ENCODE measurements at regions not wholly inside any gene's neighbourhood (a gene's known extent, or its start where the extent isn't known, plus 50 kb on each side); places are given as distances from the start of the nearest gene placed in this dataset.
"Not testable (repeated sequence)": the region's sequence is repeated elsewhere in the genome, so short reads cannot be mapped to it uniquely, and the experiment has no call there.

DNA sequence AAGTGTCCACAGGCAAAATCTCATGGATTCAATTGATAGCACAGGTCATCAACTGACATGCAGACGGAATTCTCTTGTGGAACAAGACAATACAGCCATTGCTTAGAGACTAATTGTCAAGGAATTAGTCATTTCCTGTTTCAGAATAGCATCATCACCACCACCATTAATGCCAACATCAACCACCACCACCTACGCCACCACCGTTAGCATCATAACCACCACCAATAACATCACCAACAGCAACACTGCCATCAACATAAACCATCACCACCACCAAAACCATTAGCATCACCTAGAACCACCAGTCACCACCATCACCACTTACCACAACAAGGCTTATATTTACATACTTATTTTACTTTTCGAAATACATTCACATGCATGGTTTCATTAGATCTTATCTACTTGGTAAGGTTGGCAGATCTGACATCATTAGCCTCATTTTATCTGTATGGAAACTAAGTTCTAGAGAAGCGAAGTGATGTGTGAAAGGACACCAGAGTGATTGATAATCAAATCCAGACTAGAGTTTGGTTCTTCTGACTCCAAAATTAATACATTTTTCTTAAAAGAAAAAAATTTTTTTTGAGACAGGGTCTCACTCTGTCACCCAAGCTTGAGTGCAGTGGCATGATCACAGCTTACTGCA lies 2733.8 kb upstream of the TPTE start:
- H3K4me2 ChIP-seq; DNase-seq (ENCODE audit: low read depth in 1 of 2, low spot score in 1 of 2); CTCF ChIA-PET; FAIRE-seq; H3K9me3 ChIP-seq; H3K27ac ChIP-seq; ATAC-seq; H3K4me3 ChIP-seq; POLR2A ChIA-PET; H3K4me1 ChIP-seq: not testable (repeated sequence)
- WGBS (ENCODE audit: missing lambda C conversion rate) = no CpG with 5 or more reads among the region's 5 CpGs

GRCh38 chr21:7793797-7794196 lies 2727.6 kb upstream of the TPTE start:
- no CpG with 5 or more reads among the region's 4 CpGs for WGBS (ENCODE audit: missing lambda C conversion rate)
- H3K9me3 ChIP-seq; FAIRE-seq; H3K27ac ChIP-seq; ATAC-seq; H3K4me3 ChIP-seq; CTCF ChIA-PET; POLR2A ChIA-PET; DNase-seq (ENCODE audit: low read depth in 1 of 2, low spot score in 1 of 2); H3K4me1 ChIP-seq; H3K4me2 ChIP-seq: not testable (repeated sequence)

DNA sequence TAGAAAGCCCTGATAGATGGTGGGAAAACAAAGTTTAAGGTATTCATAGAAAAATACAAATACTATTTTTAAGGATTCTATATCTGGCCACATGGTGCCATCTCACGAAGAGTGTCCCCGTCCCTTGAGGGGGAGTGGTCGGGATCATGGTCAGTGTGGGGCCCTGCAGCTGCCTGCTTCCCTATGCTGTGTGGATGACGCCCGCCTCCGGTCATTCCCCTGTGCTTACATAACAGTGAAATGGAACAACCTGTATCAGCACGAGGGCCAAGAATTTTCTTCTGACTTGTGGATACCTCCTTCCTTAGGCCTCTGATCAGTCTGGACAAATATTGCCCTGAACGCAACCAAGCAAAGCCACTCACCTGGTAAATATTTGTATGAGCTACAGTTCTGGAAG lies 2724.1 kb upstream of the TPTE start:
- CTCF ChIA-PET; H3K9me3 ChIP-seq; H3K4me2 ChIP-seq; H3K4me3 ChIP-seq; H3K4me1 ChIP-seq; ATAC-seq; DNase-seq (ENCODE audit: low read depth in 1 of 2, low spot score in 1 of 2); POLR2A ChIA-PET; FAIRE-seq; H3K27ac ChIP-seq: not testable (repeated sequence)
- WGBS (ENCODE audit: missing lambda C conversion rate) = no CpG with 5 or more reads among the region's 8 CpGs

DNA sequence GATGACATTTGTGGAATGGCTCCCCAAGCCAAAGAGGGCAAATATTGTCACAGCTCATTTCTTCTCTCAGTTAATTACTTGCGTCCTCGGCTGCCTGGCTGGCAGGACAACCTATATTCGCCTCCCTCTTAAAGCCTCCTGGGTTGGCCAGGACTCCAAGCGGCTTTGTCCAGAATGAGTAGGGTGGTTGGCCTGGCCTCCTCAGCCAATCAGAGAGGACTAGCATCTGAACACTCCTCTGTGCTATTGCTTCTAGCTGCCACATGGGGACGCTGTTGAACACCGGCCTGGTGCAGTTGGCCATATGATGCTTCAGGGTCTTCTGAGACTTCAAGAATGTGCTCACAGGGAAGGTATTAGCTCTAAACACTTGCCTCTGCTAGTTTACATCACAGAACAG lies 2722.9 kb upstream of the TPTE start:
- DNase-seq (ENCODE audit: low read depth in 1 of 2, low spot score in 1 of 2); H3K4me2 ChIP-seq; H3K27ac ChIP-seq; H3K9me3 ChIP-seq; FAIRE-seq; CTCF ChIA-PET; H3K4me3 ChIP-seq; ATAC-seq; POLR2A ChIA-PET; H3K4me1 ChIP-seq: not testable (repeated sequence)
- WGBS (ENCODE audit: missing lambda C conversion rate) = no CpG with 5 or more reads among the region's 6 CpGs

GRCh38 chr21:7799697-7800096 lies 2721.7 kb upstream of the TPTE start:
- CTCF ChIA-PET = not testable (repeated sequence)

DNA sequence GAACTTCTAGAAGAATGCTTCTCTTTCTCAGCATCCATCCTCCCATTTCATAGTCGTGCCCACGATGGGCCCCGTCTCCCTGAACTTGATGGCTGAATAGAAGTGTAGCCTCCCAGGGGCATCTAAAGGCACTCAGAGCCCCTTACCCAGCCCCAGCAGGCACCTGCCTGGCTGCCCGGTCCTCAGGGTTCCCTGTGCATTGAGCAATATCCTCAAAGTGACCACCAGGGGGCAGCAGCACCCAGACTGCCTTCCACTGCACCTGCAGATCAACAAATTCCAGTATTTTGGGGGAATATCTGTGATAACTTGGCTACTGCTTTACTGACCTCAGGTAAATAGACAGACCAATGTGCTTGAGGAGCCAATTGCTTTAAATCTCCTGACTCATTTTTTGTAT lies 2707.9 kb upstream of the TPTE start:
- FAIRE-seq; H3K4me2 ChIP-seq; H3K9me3 ChIP-seq; CTCF ChIA-PET; H3K4me1 ChIP-seq; POLR2A ChIA-PET; DNase-seq (ENCODE audit: low read depth in 1 of 2, low spot score in 1 of 2); H3K4me3 ChIP-seq; H3K27ac ChIP-seq: not testable (repeated sequence)
- ATAC-seq = peak; percentile 64 to 74; a peak in 4 of 6 replicates
- no CpG with 5 or more reads among the region's 4 CpGs for WGBS (ENCODE audit: missing lambda C conversion rate)

More at GRCh38 chr21:7799697-7800096, 2721.7 kb upstream of the TPTE start:
- H3K4me3 ChIP-seq; DNase-seq (ENCODE audit: low read depth in 1 of 2, low spot score in 1 of 2); POLR2A ChIA-PET; H3K4me2 ChIP-seq; H3K9me3 ChIP-seq; FAIRE-seq; H3K27ac ChIP-seq; H3K4me1 ChIP-seq: not testable (repeated sequence)
- WGBS (ENCODE audit: missing lambda C conversion rate) = no CpG with 5 or more reads among the region's 5 CpGs
- ATAC-seq = peak; percentile 77 to 86

DNA sequence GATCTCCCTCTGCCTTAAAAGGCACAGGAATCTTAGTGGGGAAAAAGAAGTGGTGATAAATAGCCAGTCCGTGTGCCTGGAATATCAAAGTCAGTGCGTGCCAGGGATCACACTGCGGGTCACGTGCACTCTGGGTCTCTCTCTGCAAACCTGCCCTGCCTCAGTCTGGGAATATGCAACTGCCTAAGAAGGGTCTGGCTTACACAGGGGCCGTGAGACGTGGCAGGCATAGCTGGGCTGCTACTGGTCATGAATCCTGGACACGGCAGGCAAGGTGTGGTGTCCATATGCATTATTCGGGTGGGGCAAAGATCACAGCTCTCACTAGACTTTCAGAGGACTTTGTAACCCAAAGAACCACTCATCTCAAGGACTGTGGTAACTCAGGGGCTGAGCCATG lies 2704.4 kb upstream of the TPTE start:
- H3K4me3 ChIP-seq; DNase-seq (ENCODE audit: low read depth in 1 of 2, low spot score in 1 of 2); FAIRE-seq; ATAC-seq; H3K9me3 ChIP-seq; H3K4me1 ChIP-seq; H3K4me2 ChIP-seq; H3K27ac ChIP-seq; POLR2A ChIA-PET; CTCF ChIA-PET: not testable (repeated sequence)
- no CpG with 5 or more reads among the region's 8 CpGs for WGBS (ENCODE audit: missing lambda C conversion rate)

- FAIRE-seq; CTCF ChIA-PET; ATAC-seq; DNase-seq (ENCODE audit: low read depth in 1 of 2, low spot score in 1 of 2); POLR2A ChIA-PET; H3K4me2 ChIP-seq; H3K4me3 ChIP-seq; H3K4me1 ChIP-seq; H3K9me3 ChIP-seq; H3K27ac ChIP-seq: not testable (repeated sequence)
- WGBS (ENCODE audit: missing lambda C conversion rate) = no CpG with 5 or more reads among the region's 16 CpGs
Measured at GRCh38 chr21:7819301-7819700, 2702.1 kb upstream of the TPTE start.

- DNase-seq (ENCODE audit: low read depth in 1 of 2, low spot score in 1 of 2); H3K4me3 ChIP-seq; H3K9me3 ChIP-seq; ATAC-seq; FAIRE-seq; H3K4me2 ChIP-seq; CTCF ChIA-PET; H3K4me1 ChIP-seq; H3K27ac ChIP-seq; POLR2A ChIA-PET: not testable (repeated sequence)
- no CpG with 5 or more reads among the region's 10 CpGs for WGBS (ENCODE audit: missing lambda C conversion rate)
Measured at GRCh38 chr21:7825627-7826026, 2695.8 kb upstream of the TPTE start.

DNA sequence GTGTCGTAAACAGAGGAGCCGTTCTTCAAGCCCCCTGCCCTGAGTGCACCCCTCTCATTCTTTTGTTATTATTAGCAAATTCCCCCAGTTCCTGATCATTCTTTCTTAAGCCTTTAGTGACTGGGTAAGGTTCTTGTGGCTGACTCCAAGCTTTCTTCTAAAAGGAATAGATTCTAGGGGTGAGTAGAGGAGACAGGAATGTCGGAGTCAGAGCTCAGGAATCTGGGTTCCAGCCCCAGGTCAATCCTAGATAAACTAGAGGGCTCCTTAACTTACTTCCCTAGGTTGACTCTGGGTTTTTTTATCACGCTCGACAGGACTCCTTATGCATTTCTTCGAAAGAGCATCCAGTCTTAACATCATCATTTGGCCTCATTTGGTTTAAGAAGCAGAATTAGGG lies 2695.2 kb upstream of the TPTE start:
- H3K4me1 ChIP-seq; H3K9me3 ChIP-seq; CTCF ChIA-PET; FAIRE-seq; H3K27ac ChIP-seq; H3K4me2 ChIP-seq; H3K4me3 ChIP-seq; POLR2A ChIA-PET; DNase-seq (ENCODE audit: low read depth in 1 of 2, low spot score in 1 of 2): not testable (repeated sequence)
- ATAC-seq = 0 out of 6 replicates have a peak, but pooled peaks of 1 of the 2 experiments have one; percentile 33
- no CpG with 5 or more reads among the region's 6 CpGs for WGBS (ENCODE audit: missing lambda C conversion rate)

DNA sequence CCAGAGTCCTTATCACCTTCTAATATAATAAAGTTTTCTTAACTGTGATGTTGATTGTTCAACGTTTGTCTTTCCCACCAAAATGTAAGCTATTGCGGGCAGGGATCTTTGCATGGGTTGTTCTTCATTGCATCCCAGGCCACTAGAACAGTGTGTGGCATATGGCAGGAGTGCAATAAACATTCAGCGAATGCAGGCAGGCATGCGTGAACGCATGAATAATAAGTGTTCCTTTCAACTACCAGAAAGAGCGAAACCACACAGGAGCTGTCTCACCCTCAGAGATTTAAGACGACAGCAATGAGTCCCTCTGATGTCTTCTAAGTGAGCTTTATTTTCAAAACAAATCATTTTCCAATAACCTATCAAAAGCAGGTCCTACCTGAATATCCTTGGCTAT lies 2693.1 kb upstream of the TPTE start:
- CTCF ChIA-PET; POLR2A ChIA-PET; ATAC-seq; H3K4me2 ChIP-seq; H3K27ac ChIP-seq; H3K4me1 ChIP-seq; DNase-seq (ENCODE audit: low read depth in 1 of 2, low spot score in 1 of 2); H3K9me3 ChIP-seq; H3K4me3 ChIP-seq; FAIRE-seq: not testable (repeated sequence)
- WGBS (ENCODE audit: missing lambda C conversion rate) = no CpG with 5 or more reads among the region's 7 CpGs

DNA sequence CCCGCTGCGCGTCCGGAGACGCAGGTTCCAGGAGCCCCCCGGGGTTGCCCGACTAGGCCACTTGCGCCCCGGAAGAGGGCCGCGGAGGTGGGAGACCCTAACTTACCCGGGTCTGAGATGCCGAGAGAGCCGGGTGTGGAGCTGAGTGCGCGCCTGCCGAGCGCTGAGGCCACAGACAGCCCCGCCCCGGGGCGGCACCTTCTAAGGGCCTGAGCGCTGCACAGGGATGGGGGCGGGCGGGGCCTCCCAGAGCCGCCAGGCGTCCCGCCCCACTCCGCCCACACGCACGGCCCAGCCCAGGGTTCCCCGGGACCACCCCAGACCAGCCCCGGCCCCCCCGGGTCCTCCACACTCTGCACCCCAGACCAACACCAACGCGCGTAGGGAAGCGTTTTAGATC lies 2692.0 kb upstream of the TPTE start:
- no CpG with 5 or more reads among the region's 37 CpGs for WGBS (ENCODE audit: missing lambda C conversion rate)
- ATAC-seq = peak; percentile 80 to 84
- DNase-seq (ENCODE audit: low read depth in 1 of 2, low spot score in 1 of 2); FAIRE-seq; POLR2A ChIA-PET; H3K27ac ChIP-seq; H3K4me2 ChIP-seq; H3K4me1 ChIP-seq; H3K9me3 ChIP-seq; H3K4me3 ChIP-seq; CTCF ChIA-PET: not testable (repeated sequence)
